CD4-positive, alpha-beta T cell treated with Interleukin-2 at 100 ng/mL for 4 hours (primary cell): ENCODE measurements at regions not wholly inside any gene's neighbourhood (a gene's known extent, or its start where the extent isn't known, plus 50 kb on each side); places are given as distances from the start of the nearest gene placed in this dataset.
"Not testable (repeated sequence)": the region's sequence is repeated elsewhere in the genome, so short reads cannot be mapped to it uniquely, and the experiment has no call there.

ENCODE experiments used
- DNase-seq: peaks from one replicate; pipeline ENCODE4 v3.0.0-alpha.2; 2020; ENCODE audit warnings: low spot score

DNA sequence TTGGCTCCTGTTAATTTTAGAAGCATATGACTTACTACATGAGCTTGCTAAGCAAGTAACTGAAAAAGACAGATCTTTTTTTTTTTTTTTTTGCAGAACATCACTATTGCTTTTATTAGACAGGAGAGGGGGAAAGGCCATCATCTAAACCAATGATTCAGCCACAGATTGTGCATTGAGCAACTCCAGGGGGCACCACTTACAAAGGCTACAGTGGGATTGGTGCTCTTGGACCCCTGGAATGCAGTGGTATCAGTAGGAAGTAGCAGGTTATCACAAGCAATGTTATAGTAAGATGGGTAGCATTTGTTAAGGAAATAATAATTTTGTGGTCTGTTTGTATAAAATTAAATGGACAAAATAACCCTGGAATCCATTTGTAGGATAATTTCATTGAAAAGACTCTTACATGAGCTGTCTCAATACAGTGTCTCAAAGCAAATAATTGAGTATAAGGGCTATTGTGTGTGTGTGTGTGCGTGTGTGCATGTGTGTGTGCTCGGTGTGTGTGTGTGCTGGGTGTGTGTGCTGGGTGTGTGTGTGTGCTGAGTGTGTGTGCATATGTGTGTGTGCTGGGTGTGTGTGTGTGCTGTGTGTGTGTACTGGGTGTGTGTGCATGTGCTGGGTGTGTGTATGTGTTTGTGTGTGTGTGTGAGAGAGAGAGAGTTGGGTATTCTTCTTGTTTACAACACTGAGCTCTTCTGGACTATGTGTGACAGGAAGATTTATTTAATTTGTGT is 296.3 kb downstream of the PCDH7 start:
- DNase-seq, result no peak

DNA sequence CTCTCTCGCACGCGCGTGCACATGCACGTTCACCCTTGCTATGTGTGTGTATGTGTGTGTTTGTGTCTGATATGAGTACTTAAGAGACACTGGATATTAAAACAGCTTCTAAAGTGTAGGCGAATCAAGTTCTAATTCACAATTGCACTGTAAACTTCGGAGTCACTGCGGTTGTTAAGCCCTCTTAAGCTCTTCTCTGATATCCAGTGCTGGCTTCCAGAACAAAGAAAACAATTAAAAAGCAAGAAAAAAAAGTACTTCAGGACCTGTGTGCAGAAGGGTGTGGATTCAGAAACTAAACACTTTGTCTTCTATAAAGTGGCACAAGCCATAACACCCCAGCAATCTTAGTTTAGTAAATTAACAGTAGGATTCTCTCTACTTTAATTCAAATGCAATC is 300.2 kb downstream of the PCDH7 start:
- no peak for DNase-seq

DNA sequence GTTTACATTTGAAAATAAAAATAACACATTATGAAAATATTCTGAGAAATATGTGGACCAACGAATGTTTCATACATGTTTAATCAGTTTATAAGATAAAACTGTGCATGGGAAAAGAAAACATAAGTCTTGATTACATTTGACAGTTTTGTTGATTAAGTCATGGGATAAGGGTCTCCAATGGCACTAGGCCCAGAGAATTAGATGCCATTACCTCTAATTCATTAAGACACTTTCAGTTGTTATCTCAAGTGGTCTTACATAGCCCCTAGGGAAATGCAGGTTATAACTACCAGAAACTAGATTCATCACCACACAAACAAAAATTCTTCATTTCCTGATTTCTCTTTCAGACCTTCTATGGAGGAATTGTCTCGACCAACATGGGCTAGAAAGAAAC is 300.8 kb downstream of the PCDH7 start:
- no peak for DNase-seq

DNA sequence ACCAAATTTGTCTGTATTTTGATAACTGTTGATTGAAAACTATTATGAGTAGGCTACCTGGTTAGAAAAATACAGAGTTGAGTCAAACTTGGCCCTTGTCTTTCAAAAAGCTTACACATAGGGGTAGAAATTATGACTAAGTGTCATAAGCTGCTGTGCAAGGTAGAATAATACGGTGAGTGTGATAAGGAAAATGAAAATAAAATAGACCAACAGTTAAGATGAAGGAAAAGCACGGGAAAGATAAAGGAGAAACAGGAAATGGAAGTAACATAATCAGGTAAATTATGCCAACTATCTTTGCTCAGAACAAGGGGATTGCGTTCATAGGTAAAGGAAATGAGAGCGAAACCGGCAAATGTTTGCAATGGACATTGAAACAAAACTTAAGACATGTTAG is 302.5 kb downstream of the PCDH7 start:
- no peak for DNase-seq

DNA sequence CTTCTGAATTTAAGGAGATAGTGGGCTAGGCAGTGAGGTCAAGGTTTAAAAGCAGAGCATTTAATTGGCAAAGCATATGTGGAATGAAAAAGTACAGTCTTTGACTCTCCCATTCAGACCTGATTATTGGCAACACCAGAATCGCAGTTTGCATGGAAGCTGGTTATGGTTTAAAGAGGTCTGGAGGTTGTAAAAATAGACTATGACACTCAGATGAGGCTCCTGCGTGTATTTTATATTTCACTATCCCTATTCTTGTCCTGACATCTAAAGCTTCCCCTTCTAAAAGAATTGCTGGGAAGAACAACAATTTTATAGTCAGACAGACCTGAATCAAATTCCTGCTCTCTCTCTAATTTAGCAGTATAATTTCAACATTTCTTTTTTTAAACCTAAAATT is 302.9 kb downstream of the PCDH7 start:
- DNase-seq, result no peak

DNA sequence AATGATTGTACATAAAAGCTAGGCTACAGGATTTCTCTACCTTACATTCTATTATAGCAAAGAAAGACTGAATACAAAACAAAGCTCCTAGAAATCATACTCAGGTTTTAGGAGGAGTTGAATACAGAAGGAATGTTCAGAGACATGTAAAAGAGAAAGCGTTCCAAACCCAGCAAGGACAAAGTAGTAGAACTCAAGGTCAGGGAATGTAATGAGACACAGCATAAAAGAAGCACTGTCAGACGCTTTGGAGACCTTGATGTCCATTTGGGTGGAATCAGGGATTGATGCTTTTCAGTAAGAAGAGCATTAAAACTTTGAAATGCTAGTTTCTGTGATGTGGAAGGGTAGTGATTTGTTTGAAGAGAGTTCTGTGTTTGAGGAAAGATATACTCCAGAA is 303.6 kb downstream of the PCDH7 start:
- DNase-seq, result no peak

DNA sequence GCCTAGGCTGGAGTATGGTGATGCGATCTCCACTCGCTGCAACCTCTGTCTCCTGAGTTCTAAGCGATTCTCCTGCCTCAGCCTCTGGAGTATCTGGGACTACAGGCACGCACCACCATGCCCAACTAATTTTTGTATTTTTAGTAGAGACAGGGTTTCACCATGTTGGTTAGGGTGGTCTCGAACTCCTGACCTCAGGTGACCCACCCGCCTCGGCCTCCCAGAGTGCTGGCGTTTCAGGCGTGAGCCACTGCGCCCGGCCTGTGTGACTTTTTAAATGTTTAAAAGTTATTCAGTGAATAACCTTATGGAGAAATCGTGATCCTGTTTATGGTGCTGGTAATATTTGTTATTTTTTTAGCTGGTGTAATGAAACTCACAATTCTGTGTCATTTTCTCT is 304.6 kb downstream of the PCDH7 start:
- DNase-seq, result not testable (repeated sequence)

DNA sequence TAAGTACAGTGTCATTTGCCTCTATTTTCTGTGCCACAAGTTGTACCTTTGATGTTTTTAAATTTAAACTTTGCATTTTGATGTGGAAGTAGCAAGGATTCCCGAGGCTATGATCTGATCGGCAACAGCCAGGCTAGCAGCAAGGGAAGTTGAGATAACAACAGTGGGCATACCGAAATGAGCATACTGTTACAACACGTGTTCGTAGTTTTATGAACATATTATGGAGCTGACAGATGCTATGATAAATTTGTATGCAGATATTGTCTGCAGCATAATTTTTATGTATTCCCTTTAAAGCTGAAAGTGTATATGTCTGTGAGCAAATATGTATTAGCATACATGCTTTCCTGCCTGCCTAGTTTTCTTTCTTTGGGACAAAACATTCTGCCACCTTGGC is 306.1 kb downstream of the PCDH7 start:
- no peak for DNase-seq

DNA sequence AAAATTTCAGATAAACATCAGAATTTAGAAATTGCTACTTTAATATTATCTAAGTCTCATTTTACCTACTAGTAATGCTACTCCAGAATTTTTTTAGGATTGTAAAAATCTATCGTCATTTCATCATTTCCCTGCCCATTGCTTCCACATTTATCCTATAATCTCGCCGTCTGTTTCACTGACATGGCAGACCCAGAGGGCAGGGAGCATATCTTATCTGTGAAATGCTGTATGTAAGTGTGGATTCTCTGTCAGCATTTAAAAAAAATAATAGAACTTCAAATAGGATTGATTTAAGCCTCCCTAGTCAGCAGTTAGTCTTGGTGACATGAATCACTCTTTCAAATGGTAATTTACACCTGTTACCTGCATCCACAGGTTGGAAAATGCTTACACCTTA is 314.4 kb downstream of the PCDH7 start:
- DNase-seq, result no peak

DNA sequence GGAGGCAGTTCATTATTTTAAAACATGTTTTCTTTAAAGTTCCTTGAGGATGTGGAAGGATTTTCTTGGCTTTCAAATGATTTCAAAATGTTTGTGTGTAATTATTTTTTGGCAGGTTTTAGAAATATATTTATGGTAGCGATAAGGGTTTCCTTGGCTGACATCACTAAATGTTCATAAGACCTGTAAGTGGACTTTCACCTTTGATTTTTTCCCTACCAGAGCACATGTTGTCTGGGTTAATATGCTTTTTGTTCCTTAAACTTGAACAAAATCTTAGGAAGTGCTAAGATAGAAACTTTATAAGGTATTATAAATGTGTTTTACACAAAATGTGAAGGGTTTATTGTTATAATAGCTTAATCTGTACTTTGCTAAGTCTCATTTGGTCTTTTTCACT is 315.6 kb downstream of the PCDH7 start:
- no peak for DNase-seq

DNA sequence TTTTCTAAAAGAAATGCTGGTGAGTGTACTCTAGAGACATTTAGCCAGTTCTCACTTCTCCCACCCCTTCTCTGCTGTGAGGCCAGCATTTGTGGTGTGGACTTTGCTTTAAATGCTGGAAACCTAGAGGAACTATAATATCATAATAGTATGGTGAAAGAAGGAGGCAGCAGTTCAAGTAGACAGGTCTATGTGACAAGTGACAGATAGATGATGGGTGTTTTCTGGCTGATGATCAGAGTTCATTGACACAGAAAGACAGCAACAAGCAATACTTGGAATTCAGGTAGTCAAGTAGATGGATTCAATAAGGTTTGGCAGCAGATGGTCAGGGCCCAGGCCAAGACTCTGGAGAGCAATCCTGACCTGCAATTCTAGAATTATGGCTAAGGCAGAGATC is 317.5 kb downstream of the PCDH7 start:
- DNase-seq, result no peak

DNA sequence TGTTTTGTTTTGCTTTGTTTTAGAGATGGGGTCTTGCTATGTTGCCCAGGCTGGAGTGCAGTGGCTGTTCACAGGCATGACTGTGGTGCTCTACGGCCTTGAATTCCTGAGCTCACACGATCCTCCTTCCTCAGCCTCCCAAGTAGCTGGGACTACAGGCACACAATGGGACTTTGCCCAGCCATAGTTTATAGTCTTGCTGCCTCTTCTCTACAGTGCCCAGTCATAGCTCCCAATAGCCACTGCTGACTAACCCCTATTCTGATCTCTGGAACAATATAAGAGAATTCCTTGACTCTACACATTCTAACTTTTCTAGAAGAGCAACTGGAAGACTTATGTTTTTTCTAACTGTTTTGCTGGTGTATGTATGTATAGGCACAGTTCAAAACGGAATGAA is 319.2 kb downstream of the PCDH7 start:
- DNase-seq, result no peak

DNA sequence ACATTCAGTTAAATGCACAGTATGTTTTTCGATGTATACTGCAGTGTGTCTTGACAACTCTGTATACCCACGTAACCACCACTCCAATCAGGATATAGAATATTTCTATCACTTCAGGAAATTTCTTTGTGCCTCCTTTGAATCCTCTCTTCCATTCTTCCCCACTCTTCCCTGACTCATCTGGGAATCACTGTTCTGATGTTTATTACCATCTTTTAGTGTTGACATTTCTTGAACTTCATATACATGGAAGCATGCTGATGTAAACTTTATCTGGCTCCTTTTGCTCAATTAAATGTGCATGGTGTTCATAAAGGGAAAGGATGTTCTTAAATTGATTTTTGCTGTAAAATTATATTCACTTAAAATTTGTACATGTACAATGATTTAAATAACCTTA is 319.9 kb downstream of the PCDH7 start:
- DNase-seq, result no peak

DNA sequence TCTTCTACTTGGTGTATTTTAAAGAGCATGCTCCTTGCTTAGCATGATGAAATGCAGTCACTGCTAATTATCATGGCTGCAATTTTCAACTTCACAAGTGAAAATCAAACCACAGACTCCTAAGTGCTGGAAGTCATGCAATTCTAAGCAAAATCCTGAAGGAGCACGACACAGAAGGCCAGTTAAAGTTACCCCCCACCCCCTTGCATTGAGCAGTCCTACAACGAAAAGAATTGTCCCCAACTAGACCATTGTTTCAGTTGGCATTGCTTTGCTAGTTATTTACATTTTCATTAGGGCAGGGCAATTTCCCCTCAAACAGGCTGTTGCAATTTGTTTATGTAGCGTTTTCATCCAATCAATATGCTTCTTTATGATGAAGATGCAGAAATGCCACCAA is 321.2 kb downstream of the PCDH7 start:
- DNase-seq, result no peak

DNA sequence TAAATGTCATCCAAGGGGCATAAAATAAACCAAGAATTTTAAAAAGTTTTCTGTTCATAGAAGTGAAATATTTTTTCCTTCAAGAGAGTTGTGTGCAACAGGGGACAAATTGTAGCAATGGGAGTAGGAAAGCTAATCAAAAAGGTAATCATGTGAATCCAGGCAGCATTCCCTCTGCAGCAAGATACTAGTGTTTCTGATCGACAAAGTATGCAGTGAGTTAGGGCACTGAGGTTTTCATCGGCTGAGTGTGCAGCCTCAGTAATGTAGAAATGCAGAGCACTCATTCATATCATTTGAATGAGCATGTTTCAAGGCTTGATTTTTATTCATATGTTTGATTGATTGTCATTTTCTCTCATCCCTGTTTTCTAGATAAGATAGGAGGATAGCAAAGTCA is 321.7 kb downstream of the PCDH7 start:
- DNase-seq, result no peak

DNA sequence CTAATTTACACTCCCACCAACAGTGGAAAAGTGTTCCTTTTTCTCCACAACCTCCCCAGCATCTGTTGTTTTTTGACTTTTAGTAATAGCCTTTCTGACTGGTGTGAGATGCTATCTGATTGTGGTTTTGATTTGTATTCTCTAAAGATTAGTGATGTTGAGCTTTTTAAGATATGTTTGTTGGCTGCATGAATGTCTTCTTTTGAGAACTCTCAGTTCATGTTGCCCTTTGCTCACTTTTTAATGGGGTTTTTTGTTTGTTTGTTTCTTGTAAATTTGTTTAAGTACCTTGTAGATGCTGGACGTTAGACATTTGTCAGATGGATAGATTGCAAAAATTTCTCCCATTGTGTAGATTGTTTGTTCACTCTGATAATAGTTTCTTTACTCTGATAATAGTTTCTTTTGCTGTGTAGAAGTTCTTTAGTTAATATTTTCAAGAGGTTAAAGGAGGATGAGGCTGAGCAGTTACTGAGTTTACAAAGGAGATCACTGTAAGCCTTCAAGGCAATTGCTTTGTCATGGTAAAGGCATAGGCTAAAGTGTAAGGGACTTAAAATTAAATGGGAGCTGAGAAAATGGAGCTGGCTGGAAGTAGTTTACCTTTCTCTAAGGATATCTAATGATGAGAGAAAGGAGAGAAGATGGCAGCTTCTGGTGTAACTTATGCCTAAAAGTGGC is 323.4 kb downstream of the PCDH7 start:
- DNase-seq, result no peak

DNA sequence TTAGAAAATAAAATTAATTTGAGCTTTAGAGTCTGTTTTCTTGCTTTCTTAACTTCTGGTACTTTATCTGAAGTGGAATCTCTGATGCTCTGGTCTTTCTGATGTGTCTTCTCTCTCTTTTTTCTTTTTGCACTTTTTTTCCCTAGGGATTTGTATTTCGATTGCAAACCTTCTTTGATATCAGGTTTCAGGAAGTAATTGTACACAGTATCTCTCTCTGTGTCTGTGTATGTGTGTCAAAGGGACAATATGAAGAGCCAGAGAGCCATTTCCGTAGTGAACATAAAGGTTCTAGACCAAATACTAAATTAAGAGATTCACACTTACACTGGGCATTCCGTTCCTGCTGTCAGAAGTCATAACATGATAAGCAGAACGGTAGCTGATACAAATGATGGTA is 325.0 kb downstream of the PCDH7 start:
- DNase-seq, result no peak

DNA sequence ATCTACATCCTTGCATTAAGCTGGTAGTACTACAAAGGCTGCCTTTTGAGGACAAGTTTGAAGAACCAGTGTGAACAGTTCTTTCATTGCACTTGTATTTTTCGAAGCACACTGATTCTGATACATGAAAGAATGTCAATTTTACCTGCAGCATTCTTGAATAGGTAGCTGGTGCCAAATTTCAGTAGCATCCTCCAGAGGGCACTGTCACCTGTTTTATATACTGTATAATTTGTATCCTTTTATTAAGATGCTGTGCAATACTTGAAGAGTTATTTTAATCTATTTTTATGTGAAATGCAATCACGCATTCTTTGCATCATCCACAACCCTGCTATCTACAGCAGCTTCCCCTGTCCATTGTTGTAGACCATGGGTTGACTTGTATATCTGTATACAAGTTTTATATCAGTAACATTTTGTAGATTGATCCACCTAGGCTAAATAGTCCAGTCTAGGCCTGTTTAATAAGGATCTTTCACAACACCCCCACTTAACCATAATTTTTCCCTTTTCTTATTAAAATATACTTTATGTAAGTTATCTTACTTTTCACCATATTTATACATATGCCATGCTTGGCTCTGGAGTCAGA is 325.7 kb downstream of the PCDH7 start:
- DNase-seq, result no peak

DNA sequence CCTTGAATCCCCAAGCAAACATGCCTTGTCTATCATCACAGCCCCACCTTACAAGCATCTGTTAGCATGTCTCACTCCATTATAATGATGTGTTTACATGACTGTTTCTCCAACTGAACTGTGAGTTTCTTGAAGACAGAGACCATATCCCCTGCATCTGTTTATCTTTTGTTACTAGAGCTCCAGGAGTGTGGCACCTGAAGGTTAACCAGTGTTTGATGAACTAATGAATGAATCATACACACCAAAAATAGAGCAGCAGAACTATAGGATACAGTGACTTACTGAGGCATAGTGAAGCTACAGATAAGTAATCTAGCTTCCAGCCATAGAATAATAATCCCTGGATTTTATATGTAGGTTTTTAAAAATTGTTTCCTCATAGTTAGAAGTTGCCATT is 331.0 kb downstream of the PCDH7 start:
- no peak for DNase-seq

DNA sequence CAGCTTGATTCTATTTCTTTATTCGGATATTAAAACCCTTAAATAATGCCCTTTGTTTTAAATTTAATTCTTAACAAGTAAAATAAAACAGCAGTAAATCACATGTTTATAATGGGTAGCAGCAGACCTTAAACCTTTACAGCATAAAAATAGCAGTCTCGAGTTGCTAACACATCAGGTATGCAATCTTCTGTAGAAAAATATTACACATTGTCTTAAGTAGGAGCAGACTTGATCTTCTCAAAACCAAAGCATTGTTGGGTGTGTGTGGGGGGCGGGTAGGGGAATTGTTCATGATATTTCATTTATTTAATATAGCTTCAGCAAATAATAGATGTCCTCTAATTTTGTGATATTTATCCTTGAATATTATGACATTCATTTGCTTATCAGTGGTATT is 331.4 kb downstream of the PCDH7 start:
- DNase-seq, result no peak

DNA sequence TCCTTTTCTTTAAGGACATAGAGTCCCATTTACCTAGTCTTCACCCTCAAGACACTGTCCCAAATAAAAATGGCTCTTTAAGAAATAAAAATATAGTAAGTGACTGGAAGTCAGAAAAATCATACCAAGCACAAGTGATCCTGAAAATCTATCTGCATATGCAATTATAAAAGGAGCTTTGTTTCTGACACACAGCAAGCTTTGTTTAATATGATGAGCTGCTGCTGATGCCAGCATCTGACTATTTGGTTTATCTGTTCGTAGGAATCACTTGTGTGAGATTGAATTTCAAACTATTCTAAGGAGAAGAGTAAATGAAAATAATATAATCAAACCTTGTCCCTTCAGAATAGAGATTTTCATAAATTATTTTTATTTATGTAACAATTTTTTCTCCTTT is 332.4 kb downstream of the PCDH7 start:
- DNase-seq, result no peak

DNA sequence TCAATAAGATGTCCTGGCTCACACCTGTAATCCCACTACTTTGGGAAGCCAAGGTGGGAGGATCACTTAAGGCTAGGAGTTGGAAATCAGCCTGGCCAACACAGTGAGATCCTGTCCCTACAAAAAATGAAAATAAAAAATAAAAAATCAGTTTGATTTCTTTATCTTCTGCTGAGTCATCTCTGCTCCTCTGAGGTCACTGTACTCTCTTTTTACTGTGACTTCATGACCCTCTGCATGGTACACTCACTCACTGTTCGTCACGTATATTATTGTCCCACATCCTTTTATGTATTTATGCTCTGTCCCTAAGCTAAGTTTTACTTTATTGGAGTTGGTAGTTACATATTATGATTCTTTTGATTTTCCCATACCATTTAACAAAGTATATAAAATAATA is 333.3 kb downstream of the PCDH7 start:
- no peak for DNase-seq

DNA sequence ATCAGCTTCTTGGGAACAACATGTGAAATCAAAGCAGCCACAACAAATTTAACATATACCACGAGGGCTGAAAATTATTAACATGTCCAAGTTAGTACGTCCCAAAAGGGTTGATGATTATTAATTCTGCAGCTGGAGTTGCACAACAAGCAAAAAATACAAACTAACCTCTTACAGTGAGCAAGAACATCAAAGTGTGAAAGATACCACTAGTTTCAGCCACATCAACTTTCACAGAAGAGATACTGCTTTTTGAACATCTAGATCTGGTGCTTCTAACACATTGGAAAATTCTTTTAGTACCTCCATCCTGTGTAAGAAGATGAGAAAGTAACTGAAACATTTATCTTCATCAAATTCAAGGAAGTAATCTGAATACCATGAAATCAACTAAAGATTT is 334.1 kb downstream of the PCDH7 start:
- no peak for DNase-seq

DNA sequence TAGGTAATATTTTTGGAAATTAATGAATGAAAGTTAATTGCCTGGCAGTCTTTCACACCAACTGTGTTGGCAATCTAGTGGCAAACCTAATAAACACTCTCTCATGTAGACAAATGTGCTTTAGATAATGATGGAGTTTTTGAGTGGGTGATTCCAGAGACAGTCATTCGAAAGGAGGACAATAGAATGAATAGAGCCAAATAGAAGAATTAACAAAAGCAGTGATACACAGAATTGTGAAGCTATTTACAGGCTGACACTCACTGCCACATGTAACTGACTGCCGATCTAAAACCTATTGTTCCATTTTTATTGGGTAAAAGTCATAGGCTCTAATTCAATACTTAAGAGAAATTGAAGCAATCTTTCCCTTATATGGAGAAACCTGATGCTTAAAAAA is 338.5 kb downstream of the PCDH7 start:
- DNase-seq, result no peak
